GM18870 (cell line): ENCODE measurements at regions not wholly inside any gene's neighbourhood (a gene's known extent, or its start where the extent isn't known, plus 50 kb on each side); places are given as distances from the start of the nearest gene placed in this dataset.

Experiments used
- ATAC-seq: cut with Tn5 transposase; IDR thresholded peaks from one replicate; pipeline ENCODE4 v1.9.1; 2021; ENCODE audit warnings: moderate library complexity; ENCODE audit not compliant: unreplicated experiment

DNA sequence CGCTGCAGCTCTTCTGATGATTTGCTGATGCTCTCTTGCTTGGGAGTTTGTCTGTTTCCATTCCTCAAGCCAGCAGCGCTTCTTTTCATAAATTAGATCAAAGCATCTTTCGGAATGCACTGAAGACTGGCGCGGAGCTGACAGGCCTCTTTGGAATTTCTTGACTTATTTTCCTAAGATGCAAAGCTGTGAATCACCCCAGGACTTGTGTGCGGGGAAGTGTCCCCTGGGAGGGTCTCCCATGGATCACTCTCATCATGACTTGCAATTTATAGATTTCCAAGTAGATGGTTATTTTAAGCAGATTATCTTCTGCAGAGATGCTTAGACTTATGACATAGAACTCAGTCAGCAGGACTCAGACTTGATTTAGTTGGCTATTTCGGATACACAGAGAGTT lies 467.2 kb downstream of the TCERG1L start:
- ATAC-seq: no peak

DNA sequence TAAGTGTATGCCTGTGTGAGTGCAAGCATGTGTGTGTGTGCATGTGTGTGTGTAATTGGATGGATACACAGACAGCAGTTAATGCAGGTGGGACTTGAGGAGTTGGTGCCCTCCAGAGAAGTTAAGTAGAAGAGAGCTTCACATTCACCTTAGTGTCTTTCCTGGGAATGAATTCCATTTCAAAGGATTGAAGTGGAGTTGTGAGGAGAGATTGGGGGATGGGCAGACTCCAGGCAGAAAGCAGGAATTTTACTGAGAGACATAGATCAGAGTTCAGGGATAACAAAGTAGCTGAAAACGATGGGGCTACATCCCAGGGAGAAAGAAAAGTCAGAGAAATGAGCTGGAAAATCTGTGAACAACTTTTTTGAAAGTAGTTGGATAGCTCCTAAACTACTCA lies 464.4 kb downstream of the TCERG1L start:
- ATAC-seq: no peak

DNA sequence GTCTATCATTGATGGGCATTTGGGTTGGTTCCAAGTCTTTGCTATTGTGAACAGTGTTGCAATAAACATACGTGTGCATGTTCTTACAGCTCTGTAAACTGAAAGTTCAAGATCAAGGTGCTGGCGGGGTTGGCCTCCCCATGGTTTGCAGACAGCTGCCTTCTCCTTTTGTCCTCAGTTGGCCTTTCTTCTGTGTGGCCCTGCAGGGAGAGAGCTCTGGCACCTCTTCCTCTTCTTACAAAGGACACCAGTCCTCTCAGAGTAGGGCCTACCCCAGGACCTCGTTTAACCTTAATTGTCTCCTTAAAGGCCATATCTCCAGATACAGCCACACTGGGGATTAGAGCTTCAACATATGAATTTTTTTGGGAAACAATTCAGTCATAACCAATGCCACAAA lies 462.7 kb downstream of the TCERG1L start:
- no peak for ATAC-seq

DNA sequence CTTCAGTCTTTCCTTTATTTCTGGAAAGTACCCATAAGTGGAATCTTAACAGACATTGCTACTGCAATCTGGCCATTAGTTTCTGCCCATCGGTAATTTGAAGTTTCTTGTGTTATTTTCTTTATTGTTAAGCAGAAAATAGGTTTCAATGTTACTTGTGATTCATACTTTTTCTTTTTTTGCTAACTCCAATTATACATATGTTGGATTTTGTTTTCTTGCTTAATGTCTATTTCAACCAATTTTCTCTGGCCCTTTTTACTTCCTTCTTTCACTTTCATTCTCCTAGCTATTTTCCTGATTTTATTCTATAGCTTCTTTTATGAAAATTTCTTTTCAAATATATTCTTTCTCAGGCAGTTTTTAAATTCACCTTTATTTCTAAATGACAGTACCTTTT lies 457.4 kb downstream of the TCERG1L start:
- ATAC-seq: no peak

GRCh38 chr10:130857631-130858295 lies 453.8 kb downstream of the TCERG1L start:
- no peak for ATAC-seq

DNA sequence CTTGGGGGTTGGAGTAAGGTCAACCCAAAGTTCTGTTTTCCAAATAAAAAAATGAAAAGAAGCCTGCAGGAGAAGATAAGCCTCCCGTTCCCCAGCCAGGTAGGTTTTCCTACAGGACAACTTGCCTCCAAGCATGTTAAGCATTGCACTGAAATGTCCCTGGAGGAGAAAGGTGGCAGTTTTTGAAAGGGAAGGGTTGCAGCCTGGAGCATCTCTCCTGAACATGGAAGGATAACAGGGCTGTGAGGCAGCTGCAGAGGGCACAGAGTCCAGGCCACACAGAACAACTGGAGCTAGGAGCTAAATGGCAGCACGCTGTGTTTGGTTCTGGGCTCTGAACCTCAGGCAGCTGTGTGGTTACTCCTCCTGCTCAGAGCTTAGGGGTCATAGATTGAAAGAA lies 452.9 kb downstream of the TCERG1L start:
- ATAC-seq: no peak

DNA sequence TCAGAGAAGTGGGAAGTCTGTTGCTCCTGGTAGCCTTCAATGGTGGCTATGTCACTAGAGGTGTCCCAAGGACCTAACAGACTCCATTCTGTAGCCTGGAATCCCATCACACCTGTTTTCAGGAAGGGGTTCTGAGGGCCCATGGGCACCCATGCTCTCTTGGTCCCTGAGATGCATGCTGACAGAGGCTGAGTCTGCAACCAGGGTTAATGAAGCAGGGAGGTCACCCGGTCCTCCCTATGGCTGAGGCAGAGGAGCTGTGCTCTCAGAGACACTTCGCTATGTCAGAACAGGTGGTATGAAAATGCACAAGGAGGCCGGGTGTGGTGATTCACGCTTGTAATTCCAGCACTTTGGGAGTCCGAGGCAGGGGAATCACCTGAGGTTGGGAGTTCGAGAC lies 452.1 kb downstream of the TCERG1L start:
- no peak for ATAC-seq

DNA sequence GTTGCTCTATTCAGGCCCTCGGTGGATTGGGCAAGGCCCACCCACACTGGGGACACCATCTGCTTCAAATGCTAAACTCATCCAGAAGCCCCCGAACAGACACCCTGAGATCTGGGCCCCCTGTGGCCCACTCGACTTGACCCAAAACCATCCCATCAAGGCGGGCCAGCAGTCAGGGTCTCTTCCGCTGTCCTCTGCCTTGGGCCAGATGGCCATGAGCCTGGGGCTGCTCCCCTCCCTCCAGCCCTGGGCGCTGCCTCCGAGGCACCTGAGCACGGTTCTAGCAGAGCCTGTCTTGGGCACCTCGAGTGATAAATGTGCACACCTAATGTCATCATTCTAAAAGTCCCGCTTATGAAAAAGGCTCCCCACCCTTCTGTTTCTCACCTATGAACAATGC lies 449.4 kb downstream of the TCERG1L start:
- ATAC-seq: no peak

GRCh38 chr10:130862626-130863025 lies 448.9 kb downstream of the TCERG1L start:
- no peak for ATAC-seq

GRCh38 chr10:130863044-130863443 lies 448.5 kb downstream of the TCERG1L start:
- no peak for ATAC-seq

DNA sequence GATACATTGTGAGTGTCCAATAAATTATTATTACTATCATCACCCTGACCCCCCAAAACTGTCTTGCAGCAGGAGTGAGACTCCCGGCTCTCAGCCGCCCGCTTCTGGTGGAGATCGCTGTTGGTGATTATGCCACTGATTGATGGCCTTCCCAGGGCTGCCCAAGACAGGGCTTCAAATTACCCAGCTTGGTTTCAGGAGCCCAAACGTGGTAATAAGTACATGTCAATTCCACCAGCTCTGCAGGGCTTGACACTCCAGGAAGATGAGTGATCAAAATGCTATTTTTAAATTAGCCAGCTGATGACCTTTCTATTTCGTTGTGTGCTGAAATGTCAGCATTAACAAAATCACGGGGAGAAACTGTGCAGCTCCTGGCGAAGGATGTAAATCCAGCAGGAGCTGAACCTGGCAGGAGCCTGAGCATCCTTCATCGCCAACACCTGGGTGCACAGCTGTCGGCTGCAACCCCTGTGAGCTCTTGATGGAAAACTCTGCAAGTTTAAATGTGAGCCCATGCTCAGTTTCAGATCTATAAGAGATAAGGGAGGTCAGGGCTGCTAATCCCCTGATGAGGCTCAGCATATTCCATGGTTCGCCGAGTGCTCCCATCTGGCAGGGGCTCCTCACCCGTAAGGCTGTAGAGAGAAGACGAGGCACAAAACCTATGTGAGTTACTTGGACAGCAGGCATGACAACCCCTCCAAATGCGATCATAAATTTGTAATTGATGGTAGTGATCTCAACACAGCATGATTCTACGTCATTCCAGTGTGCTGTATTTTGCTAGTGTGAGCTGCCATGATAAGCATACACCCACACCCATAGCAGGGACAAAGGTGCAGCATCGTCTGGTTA lies 446.3 kb downstream of the TCERG1L start:
- no peak for ATAC-seq

GRCh38 chr10:130866857-130867256 lies 444.7 kb downstream of the TCERG1L start:
- no peak for ATAC-seq

DNA sequence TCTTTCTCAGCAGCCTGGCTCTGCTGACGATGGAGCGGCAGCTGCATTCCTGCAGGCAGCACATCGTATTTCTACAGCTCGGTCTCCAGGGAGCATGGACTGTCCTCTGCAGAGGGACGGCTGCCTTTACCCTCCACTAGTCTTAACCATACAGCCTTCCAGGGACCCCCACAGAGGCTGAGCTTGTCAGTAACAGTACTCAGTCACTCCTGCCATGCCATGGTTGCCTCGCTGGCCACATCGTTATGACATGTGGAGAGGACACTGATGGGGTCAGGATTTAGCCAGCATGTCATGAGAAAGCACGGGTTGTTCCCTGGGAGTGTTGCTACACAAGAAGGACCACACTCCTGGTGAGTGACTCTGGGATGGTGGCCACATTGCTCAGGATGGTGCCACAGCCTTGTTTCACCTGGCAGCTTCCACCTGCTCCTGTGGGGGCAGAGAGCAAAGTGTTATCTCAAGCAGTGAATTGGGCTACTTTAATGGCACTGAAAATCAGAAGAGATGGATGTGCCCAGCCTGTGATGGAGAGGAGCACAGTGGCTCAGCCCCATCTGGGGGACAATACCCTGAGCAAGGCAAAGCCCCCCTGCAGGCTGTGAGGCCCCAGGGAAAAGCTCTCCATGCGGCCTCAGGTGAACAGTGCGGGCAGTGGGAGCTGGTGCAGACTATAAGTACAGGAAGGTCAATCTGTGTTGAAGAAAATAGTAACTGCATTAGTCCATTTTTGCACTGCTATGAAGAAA lies 443.9 kb downstream of the TCERG1L start:
- ATAC-seq: no peak

DNA sequence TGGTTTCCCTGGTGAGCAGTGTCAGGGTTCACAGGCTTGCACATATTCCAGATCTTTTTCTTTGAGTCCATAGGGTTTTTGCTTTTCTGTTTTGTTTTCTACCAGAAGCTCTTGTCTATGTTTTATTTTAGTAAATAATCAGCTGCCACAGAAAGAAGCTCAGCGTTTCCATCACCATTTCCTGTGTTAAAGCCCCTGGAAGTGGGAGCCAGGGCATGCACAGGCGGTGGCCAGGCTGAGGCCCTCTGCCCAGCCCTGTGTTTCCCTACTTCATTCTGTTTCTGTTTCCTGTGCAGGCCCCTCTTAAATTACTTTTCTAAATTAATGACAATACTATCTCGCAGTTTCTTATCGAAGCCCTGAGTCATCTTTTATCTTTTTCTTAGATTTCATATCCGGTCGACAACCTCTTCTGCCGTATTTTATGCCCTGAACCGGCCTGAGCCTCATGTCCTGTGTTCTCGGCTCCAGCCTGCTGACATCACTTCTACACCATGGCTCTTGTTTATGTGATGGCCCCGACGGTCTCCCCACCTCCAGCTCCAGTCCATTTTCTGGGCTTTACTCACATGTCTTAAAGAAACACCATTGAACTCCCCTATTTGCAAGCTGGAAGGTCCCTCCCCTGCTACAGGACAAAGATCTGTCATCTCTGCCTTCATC lies 442.2 kb downstream of the TCERG1L start:
- ATAC-seq: no peak

- no peak for ATAC-seq
Observed at GRCh38 chr10:130871406-130871805, 440.1 kb downstream of the TCERG1L start.

DNA sequence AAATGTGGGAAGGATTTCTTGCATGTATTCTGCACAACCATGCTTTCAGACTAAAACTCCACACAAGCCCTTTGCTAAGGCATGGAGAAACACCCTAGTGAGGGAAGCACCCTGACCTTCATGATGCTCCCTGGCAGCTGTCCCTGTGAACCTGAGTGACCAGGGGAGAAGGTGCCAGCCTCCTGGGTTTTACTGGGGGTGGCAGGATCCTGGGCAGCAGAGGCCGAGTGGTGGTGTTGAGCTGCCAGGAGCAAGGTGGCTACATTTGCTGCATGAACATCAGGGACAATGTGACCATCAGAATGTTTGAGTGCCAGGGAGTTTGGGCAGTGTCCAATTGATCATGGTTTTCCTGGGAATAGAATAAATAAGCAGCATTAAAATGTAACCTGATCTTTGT lies 437.9 kb downstream of the TCERG1L start:
- no peak for ATAC-seq

DNA sequence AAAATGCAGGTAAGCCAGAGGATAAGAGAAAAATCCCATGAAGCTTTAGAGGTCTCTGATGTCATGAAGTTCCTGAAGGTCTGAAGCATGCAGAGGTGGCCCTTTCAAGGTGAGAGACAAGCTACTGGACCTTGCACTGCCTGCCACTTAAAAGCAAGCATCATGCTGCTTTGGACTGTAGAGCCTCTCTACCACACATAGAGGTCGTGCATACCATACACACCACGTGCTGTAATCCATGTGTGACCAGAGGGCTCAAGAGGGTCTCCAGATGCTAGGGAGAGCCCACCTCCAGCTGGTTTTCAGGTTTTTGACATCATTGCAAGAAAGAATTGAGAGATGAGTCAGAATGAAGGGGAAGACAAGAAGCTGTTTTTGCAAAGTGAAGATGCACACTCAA lies 436.4 kb downstream of the TCERG1L start:
- no peak for ATAC-seq

- no peak for ATAC-seq
Observed at GRCh38 chr10:130875897-130876472, 435.5 kb downstream of the TCERG1L start.

DNA sequence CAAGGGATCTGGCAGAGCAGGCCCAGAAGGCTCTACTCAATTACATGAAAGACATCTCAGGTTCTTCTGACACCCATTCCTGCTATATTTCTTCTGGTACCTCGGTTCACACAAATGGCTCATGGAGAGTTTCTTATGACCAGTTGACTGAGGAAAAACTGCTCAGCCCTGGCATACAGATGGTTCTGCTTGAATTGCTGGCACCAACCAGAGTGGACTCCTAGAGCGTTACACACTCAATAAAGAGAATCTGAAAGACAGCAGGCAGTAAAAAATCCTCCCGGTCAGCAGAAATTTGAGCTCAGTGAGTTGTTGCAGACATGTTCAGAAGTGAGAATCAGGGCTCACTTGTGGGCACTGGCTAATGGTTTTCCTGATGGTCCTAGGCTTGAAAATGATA lies 434.4 kb downstream of the TCERG1L start:
- ATAC-seq: no peak

GRCh38 chr10:130878131-130878530 lies 433.4 kb downstream of the TCERG1L start:
- no peak for ATAC-seq

DNA sequence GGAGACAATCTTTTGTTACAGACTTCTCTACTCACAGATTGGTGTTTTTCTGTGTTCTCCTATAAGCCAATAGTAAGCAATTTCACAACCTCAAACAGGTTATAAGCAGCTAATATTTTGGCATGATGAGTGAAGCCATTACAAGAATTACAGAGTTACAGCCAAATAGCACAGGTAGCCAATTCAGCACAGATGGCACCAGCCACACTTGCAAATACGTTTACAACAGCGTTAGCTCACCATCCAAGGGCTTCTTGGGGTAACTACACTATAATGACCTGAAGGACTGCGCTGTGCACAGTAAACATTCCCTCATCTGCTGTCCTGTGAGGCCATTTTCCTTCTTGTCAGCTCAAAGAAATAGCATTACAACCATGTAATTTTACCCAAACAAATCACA lies 428.6 kb downstream of the TCERG1L start:
- no peak for ATAC-seq
